ENCODE measurements at regions not wholly inside any gene's neighbourhood (a gene's known extent, or its start where the extent isn't known, plus 50 kb on each side); places are given as distances from the start of the nearest gene placed in this dataset.

GRCh38 chr15:93820566-93820965, 410.8 kb upstream of the MCTP2 start:
- TF ChIP-seq CTCF (conservative IDR thresholded peaks at IDR 0.05; ENCODE audit: low read depth, low read length) (no peak), MAFK (IDR thresholded peaks at IDR 0.05; ENCODE audit: low read depth, low read length) (no peak), MXI1 (IDR thresholded peaks at IDR 0.05; ENCODE audit: borderline replicate concordance, low read depth, low read length) (no peak), RCOR1 (IDR thresholded peaks at IDR 0.05; ENCODE audit: insufficient replicate concordance, low read length) (no peak), USF2 (IDR thresholded peaks at IDR 0.05; ENCODE audit: low read depth, low read length) (no peak), POLR2A (IDR thresholded peaks at IDR 0.05; ENCODE audit: low read depth, low read length) (no peak), NFE2L2 (IDR thresholded peaks at IDR 0.05; ENCODE audit: low read depth, low read length) (no peak), SMC3 (IDR thresholded peaks at IDR 0.05; ENCODE audit: low read depth, low read length) (no peak), CEBPB (IDR thresholded peaks at IDR 0.05; ENCODE audit: low read depth, low read length) (no peak), RAD21 (IDR thresholded peaks at IDR 0.05; ENCODE audit: low read length) (no peak), RFX5 (IDR thresholded peaks at IDR 0.05; ENCODE audit: low read depth, low read length) (no peak), MAZ (IDR thresholded peaks at IDR 0.05; ENCODE audit: borderline replicate concordance, low read depth, low read length) (no peak)
